Fibroblast of skin of back (primary cell): ENCODE measurements at regions not wholly inside any gene's neighbourhood (a gene's known extent, or its start where the extent isn't known, plus 50 kb on each side); places are given as distances from the start of the nearest gene placed in this dataset.
A peak's percentile ranks its signal among the peaks of the same experiment; 100 is the strongest.

Experiments used
- DNase-seq: peaks from one replicate; pipeline ENCODE4 v3.0.0-alpha.2; 2013

GRCh38 chr10:44435196-44435595, 50.3 kb upstream of the CXCL12 start:
- no peak for DNase-seq

GRCh38 chr10:44436240-44436639, 51.3 kb upstream of the CXCL12 start:
- DNase-seq: no peak

- DNase-seq: peak; percentile 38
Observed at GRCh38 chr10:44437840-44438511, 53.1 kb upstream of the CXCL12 start.

- DNase-seq: peak; percentile 9
Observed at GRCh38 chr10:44439239-44439957, 54.5 kb upstream of the CXCL12 start.

- DNase-seq: no peak
Observed at GRCh38 chr10:44439958-44440244, 55.0 kb upstream of the CXCL12 start.

- no peak for DNase-seq
Observed at GRCh38 chr10:44457259-44457658, 72.4 kb upstream of the CXCL12 start.

GRCh38 chr10:44458671-44459413, 73.9 kb upstream of the CXCL12 start:
- DNase-seq: no peak

GRCh38 chr10:44459671-44460070, 74.8 kb upstream of the CXCL12 start:
- DNase-seq: no peak

GRCh38 chr10:44460416-44460815, 75.5 kb upstream of the CXCL12 start:
- DNase-seq: no peak

GRCh38 chr10:44462338-44462914, 77.5 kb upstream of the CXCL12 start:
- peak; percentile 66 for DNase-seq

GRCh38 chr10:44463511-44464121, 78.7 kb upstream of the CXCL12 start:
- peak; percentile 31 for DNase-seq

- DNase-seq: no peak
Observed at GRCh38 chr10:44464503-44464902, 79.6 kb upstream of the CXCL12 start.

- DNase-seq: no peak
Observed at GRCh38 chr10:44465401-44466115, 80.7 kb upstream of the CXCL12 start.

- DNase-seq: peak; percentile 59
Observed at GRCh38 chr10:44466236-44466635, 81.3 kb upstream of the CXCL12 start.

GRCh38 chr10:44467090-44467489, 82.2 kb upstream of the CXCL12 start:
- no peak for DNase-seq

GRCh38 chr10:44467900-44468299, 83.0 kb upstream of the CXCL12 start:
- no peak for DNase-seq

GRCh38 chr10:44468525-44468924, 83.6 kb upstream of the CXCL12 start:
- no peak for DNase-seq

GRCh38 chr10:44468965-44469364, 84.1 kb upstream of the CXCL12 start:
- DNase-seq: no peak

GRCh38 chr10:44470784-44471183, 85.9 kb upstream of the CXCL12 start:
- no peak for DNase-seq

- no peak for DNase-seq
Observed at GRCh38 chr10:44471410-44471809, 86.5 kb upstream of the CXCL12 start.

GRCh38 chr10:44473146-44473545, 88.2 kb upstream of the CXCL12 start:
- DNase-seq: no peak

- DNase-seq: no peak
Observed at GRCh38 chr10:44476409-44477045, 91.6 kb upstream of the CXCL12 start.
